PC-3 (cell line): ENCODE measurements at regions not wholly inside any gene's neighbourhood (a gene's known extent, or its start where the extent isn't known, plus 50 kb on each side); places are given as distances from the start of the nearest gene placed in this dataset.

Source experiments
- EZH2 ChIP-seq: fragments of 300-600 bp; sonication (generic); IDR thresholded peaks from one replicate; pipeline ENCODE4 v1.6.1; 2017; ENCODE audit warnings: antibody characterized with exemption, mild to moderate bottlenecking, low read length; ENCODE audit not compliant: unreplicated experiment
- TF ChIP-seq, protein P1 (sequence below): fragments of 300-600 bp; sonication (generic); conservative IDR thresholded peaks from 2 replicates; pipeline ENCODE4 v1.5.1; 2017; ENCODE audit warnings: antibody characterized with exemption, low read depth, mild to moderate bottlenecking, low read length

DNA sequence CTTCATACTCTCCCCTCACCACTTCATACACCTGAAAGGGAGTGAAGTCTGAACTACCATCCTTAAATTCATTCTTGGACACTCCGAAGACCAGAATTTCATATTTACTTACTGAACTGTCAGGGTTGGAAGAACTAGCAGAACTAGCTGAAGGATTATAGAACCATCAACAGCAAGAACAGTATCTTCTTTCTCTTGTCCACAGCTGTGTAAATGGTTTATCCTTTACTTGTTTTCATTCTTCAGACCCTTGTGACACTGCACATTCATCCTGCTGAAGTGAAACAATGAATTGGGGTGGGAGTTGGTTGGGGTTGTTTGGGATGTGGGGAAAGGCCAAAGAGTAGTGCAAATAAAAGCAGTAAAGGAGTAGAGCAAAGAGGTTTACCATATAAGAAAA is 350.9 kb downstream of the ZIC1 start:
- TF ChIP-seq, protein P1, sequence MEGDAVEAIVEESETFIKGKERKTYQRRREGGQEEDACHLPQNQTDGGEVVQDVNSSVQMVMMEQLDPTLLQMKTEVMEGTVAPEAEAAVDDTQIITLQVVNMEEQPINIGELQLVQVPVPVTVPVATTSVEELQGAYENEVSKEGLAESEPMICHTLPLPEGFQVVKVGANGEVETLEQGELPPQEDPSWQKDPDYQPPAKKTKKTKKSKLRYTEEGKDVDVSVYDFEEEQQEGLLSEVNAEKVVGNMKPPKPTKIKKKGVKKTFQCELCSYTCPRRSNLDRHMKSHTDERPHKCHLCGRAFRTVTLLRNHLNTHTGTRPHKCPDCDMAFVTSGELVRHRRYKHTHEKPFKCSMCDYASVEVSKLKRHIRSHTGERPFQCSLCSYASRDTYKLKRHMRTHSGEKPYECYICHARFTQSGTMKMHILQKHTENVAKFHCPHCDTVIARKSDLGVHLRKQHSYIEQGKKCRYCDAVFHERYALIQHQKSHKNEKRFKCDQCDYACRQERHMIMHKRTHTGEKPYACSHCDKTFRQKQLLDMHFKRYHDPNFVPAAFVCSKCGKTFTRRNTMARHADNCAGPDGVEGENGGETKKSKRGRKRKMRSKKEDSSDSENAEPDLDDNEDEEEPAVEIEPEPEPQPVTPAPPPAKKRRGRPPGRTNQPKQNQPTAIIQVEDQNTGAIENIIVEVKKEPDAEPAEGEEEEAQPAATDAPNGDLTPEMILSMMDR: no peak
- TF ChIP-seq EZH2: no peak
